ENCODE measurements at regions not wholly inside any gene's neighbourhood (a gene's known extent, or its start where the extent isn't known, plus 50 kb on each side); places are given as distances from the start of the nearest gene placed in this dataset.

DNA sequence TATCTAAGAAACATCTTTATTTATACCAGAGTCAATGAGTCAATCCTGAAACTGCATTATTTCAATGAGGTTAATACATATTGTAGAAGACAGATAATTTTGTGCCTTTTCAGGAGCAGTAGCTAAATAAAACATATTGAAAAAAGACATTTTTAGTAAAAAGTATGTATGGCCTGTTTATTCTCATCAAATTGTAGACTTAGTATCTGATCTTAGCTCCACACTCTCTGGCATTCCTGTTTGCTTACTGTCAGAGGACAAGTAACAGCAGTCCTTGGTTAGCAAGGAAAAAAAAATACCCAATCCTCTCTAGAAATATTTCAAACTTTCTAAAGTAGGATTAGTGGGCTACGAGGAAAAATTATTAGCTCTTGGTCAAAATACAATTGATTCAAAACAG lies 50.5 kb upstream of the GUCY1A1 start:
- DNase-seq, result no peak

DNA sequence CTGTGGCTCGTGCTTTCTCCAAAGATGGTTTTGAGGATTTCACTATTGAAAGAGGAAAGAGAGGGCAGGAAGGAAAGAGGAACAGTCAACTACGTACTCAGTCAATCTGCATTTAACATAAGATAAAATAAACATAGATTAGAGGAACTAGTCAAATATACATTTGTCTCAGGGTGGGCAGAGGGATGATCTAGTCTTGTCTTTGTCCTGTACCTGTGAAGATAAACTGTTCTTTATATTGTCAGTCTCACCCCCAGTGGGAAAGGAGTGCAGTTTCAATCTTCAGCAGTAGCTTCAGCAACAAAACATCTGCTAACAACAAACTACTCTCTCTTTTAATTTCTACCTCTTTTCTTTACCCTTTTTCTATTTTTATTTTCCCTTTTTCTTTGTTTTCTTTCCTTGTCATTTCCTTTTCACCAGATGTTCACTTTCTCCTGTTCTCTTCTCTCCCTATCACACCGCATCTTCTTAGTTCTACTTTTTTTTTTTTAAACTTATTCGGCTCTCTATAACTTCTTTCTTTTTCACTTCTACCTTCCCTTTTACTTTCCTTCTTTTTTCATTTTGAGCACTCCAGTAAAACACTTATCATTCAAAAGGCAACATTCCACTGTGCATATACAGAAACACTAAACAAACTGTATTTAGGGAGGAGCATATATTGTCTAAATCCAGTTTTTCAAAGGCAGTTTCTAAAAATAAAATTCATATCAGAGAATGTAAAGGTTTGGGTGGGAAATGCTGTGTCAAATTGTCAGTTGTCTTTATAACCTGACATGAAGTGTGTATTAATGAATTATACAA lies 51.4 kb upstream of the GUCY1A1 start:
- no peak for DNase-seq

GRCh38 chr4:155614111-155614762 lies 52.4 kb upstream of the GUCY1A1 start:
- no peak for DNase-seq

DNA sequence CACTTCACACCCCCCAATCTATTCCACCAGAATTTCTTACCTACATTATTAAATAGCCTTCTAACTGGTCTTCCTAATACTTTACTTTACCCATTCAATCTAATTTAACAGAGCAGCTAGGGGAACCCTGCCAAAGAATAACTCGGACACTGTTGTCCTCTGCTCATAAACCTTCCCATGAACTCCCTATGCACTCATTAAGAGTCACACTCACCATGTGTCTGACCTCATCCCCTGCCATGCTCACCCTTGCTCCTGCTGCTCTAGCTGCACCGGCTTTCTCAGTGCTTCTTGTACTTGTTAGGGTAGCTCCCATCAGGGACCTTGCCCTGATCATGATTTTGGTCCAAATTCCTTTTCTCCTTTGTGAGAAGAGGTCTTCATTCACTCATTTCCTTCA lies 54.6 kb upstream of the GUCY1A1 start:
- DNase-seq, result no peak

DNA sequence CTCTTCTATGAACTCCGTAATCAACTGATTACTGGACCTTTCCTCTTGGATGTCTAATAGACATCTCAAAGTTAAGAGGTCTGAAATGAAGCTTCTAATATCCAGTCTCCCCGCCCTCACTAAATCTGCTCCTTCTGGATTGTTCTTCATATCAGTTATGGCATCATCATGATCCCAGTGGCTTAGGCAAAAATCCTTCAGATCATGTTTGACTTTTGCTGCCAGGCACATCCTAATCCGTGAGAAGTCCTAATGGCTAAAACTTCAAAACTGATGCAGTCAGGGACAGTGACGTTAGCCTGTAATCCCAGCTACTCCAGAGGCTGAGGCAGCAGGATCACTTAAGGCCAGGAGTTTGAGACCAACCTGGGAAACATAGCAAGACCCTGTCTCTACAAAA lies 55.1 kb upstream of the GUCY1A1 start:
- DNase-seq, result no peak

DNA sequence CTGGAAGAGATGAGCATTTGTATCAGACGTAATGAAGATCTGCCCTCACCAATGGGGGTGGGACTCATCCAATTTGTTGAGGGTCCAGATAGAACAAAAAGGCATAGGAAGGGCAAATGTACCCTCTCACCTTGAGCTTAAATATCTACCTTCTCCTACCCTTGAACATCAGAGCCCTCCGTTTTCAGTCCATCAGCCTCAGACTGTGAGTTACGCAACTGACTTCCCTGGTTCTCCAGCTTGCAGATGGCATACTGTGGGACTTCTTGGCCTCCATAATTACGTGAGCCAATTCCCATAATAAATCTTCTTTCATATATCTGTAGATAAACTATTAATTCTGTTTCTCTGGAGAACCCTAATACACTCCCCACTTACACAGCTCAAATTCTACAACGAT lies 56.5 kb upstream of the GUCY1A1 start:
- DNase-seq, result no peak

DNA sequence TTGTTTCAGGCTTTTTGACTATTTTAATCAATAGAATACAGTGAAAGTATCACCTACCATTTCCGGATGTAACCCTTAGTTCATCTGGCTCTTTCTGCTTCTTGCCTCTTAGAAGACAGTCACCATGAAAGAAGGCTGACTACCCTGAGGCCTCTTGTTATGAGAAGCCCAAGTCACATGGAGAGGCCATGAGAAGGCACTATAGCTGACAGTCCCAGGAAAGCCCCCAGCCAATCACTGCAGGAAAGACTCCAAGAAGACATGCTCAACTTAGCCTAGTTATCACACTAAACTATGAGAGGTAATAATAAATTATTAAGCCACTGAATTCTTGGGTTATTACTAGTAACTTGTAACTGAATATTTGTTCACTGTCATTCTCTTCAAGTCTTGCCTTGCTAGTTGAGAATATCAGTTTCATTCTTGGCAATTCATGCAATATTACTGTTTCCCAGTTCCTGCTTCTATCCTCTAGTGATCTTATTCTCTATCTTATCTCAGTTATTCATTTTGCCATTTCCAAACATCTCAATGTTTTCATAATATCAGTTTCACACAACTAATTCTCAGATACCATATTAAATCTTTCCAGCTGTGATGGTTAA lies 57.1 kb upstream of the GUCY1A1 start:
- no peak for DNase-seq

- no peak for DNase-seq
Measured at GRCh38 chr4:155608225-155608885, 58.3 kb upstream of the GUCY1A1 start.

- DNase-seq, result no peak
Measured at GRCh38 chr4:155607481-155607880, 59.2 kb upstream of the GUCY1A1 start.

- DNase-seq, result no peak
Measured at GRCh38 chr4:155604718-155605626, 61.7 kb upstream of the GUCY1A1 start.

GRCh38 chr4:155603360-155603891 lies 63.2 kb upstream of the GUCY1A1 start:
- no peak for DNase-seq

DNA sequence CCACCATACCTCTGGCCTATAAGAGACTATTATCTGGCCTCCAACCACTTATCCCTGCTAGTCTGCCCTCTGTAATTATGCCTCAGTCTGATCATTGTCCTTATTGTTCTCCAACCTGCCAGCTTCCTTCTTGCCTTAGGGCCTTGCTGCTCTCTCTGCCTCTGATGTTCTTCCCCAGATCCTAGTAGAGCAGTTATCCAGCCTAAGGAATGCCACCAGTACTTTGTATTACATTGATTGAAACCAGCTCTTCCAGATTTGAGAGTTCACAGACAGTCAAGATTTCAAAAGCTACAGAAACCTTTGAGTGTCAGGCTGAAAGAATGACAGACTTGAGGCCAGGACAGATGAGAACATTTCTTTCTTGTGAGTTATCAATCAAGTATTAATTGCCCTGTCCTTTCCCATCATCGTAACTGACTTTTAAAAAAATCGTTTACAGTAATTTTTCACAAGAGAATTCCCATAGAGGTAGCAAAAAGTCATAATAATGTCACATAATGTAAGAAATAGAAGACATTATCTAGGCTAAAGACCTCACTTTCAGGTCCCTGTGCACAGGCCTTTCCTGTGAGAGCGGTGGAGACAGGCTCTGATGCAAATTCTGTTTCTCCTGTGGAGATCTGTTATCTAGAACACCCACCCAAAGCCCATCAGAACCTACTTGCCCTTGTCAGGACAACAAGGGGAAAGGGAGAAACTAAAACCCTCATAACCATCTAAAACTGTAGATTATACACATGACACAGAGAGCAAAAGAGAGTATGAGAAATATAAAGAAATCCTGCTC lies 64.1 kb upstream of the GUCY1A1 start:
- no peak for DNase-seq

DNA sequence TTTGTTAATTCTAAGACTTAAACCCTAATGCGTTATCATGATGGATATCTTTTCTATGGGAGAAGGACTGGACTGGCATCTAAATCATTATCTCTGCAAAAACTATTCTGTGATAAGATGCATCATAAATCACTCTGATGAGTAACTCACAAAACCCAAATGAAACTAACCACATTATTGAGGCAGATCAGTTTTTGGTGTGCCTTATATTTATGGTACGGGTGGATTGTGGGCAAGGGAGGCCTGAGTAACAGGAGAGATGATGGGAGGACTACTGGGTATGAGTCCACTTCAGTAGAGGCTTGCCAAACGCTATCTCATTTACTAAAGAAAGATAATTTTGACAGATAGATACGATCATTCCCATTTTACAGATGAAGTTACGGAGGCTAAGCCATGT lies 66.4 kb upstream of the GUCY1A1 start:
- DNase-seq, result no peak

- no peak for DNase-seq
Measured at GRCh38 chr4:155599596-155599995, 67.1 kb upstream of the GUCY1A1 start.

- DNase-seq, result no peak
Measured at GRCh38 chr4:155599085-155599484, 67.6 kb upstream of the GUCY1A1 start.

DNA sequence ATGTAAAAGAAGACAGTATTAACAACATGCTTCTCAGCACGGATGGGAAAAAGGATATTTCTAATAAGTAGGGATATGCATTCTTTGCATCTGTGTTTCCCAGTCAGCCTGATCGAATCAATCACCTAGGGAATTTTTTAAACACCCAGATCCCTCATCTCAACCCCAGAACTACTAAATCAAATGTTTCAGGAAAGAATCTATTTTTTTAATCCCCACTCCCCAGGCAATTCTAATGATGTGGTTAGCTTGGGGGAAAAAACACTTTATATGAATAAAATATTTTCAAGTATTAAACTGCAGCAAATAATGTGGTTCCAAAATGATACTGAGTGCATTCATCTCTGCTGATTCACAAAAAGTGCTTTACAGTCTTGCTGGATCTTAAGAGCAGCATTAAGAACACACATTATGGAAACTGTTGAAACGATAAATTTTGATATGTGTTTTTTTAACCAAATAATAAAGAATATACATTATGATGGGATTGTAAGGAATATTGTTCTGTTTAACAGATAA lies 68.7 kb upstream of the GUCY1A1 start:
- no peak for DNase-seq

- no peak for DNase-seq
Measured at GRCh38 chr4:155597281-155597680, 69.4 kb upstream of the GUCY1A1 start.

DNA sequence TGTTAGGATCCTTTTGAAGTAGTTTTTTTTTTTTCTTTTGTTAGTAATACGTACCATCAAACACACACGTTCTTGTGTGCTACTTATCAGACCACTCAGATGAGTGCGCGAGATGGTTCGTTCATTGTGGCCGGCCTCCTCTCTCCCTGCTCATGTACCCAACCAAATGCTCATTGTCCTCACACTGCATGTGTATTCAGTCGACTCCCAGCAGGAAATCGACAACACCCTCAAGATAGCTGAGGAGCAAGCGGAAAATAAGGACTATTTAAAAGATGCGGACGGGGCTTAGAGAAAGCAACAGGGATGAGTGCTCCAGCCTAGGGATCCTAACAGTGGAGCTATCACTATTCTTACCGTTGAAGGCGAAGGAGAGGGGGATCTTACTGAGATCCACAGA lies 72.9 kb upstream of the GUCY1A1 start:
- no peak for DNase-seq

GRCh38 chr4:155592938-155593297 lies 73.7 kb upstream of the GUCY1A1 start:
- no peak for DNase-seq

GRCh38 chr4:155592179-155592937 lies 74.3 kb upstream of the GUCY1A1 start:
- no peak for DNase-seq

DNA sequence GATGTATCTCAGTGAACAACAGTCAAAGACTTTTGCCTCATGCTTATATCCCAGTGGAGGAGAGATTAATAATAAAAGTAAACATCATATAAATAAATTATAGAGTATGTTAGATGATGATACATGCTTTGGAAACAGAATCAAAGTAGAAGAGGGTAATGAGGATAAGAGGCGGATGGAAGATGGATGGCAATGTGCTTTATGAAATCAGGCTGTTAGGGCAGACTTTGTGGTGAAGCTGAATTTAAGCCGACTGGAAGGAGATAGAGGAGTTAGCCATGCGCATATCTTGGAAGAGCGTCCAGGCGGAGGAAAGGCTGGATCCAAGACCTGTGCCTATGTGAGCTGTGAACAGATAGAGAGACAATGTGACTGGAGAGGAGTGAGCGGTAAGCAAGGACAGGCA lies 74.9 kb upstream of the GUCY1A1 start:
- no peak for DNase-seq

Data from NCI-H69 (cell line).